CMK (cell line): ENCODE measurements at regions not wholly inside any gene's neighbourhood (a gene's known extent, or its start where the extent isn't known, plus 50 kb on each side); places are given as distances from the start of the nearest gene placed in this dataset.
"Not testable (repeated sequence)": the region's sequence is repeated elsewhere in the genome, so short reads cannot be mapped to it uniquely, and the experiment has no call there.

Experiments
- DNase-seq: peaks from one replicate; pipeline ENCODE4 v3.0.0-alpha.2; 2010; ENCODE audit warnings: low read depth

DNA sequence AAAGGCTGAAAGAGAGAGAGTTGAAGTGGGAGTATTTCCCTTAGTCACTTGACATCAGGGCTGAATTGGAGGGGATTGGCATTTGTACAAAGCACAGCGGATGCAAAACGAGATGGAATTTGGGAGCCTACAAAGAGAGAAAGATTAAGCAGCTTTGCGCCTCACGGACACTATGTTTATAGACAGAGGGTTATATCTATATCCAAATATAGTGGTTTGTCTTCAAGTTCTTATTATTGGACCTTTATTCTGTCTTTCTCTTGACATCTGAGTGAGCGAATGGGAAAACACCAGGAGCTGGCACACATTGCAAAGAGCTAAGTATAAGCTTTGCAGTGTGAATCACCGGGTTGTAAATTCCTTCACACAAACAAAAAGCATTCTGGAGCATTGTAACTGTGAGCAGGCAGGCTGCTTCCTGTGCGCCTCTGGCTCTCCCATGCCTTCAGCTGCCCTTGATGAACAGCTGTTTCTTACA is 500.2 kb downstream of the STIM2 start:
- DNase-seq: no peak

DNA sequence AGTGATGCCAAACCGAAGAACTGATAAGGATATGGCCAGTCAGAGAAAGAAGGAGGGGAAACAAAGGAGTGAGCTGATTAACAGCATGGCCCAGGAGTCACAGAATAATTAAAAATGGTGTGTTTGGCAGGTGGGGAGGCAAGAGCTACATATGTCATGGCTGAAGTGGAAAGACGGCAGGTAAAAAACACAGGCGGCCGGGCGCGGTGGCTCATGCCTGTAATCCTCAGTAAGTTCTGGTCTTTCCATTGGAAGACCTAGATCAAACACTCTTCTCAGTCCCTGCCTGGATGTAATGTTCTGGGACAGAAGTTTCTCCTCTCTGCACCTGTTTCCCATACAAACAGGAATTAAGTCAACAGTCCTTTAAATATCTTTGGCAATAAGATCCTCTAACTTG is 503.9 kb downstream of the STIM2 start:
- DNase-seq: no peak

DNA sequence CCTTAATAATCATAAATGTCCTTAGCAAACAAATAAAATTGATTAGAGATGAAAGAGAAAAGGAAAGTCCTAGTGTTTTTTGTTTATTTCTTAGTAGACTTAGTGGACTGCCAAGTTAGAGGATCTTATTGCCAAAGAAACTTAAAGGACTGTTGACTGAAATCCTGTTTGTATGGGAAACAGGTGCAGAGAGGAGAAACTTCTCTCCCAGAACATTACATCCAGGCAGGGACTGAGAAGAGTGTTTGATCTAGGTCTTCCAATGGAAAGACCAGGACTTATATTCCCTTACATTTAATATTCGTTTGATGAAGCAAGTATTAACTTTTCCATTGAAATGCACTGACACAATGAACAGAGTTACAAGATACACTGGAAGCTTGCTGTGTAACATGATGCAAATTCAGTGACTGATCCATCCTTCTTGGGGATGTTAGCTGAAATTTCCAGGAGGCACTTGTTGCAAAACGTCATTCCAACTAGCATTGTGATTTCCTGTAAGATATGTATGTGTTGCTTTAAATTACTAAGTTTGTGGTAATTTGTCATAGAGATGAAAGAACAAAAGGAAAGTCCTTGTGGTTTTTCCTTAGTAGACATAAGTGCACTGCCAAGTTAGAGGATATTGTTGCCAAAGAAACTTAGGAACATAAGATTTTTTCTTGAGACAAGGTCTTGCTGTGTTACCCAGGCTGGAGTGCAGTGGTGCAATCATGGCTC is 505.6 kb downstream of the STIM2 start:
- no peak for DNase-seq

DNA sequence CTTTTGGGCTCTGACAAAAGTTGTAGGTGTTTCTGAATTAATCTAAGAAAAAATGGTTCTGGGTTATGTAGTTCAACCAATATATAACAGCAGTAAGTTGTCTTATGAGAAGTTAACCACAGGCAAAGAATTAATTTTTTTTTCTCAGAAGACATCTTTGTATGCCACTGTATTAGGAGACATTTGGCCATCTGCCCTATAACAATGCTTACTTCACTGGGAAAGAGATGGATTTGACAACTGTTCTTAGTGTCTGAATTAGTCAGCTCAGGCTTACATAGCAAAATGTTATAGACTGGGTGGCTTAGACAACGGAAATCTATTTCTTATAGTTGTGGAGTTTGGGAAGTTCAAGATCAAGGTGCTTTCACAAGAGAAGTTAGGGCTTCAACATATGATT is 508.1 kb downstream of the STIM2 start:
- no peak for DNase-seq

DNA sequence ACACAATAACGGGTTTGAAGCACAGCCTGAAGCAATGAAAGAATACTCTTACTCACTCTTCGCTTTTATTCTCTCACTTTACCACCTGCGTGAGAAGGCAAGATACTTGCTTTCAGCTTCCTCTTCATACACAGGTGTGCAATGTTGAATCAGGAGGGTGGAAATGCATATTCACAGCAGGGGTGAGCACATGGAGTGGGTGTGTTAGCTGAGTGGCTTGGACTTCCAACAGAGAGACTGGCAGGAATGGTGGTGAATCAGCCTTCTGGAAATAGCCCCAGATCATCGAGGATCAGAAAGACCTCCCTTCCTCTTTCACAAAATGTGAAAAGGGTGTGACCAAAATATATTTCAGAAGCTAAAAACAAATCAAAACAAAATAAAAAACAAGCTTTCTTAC is 521.2 kb downstream of the STIM2 start:
- no peak for DNase-seq

DNA sequence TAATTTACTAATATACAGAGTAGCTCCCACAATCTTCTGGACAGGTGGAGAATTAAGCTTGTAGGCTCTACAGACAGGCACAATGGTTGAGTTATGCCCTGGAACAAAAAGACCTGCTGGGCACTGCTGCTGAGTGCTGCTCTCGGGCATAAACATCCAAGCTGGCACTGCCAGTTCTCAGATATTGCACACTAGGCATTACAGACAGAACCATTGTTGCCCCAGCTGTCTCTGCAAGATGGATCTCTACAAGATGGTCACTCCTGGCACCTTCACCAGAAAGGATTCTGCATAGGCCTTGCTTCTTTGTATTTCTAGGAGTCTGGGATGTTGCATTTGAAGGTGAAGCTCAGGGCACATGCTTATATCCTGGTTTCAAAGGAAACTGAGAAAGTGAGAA is 527.1 kb downstream of the STIM2 start:
- DNase-seq: no peak

DNA sequence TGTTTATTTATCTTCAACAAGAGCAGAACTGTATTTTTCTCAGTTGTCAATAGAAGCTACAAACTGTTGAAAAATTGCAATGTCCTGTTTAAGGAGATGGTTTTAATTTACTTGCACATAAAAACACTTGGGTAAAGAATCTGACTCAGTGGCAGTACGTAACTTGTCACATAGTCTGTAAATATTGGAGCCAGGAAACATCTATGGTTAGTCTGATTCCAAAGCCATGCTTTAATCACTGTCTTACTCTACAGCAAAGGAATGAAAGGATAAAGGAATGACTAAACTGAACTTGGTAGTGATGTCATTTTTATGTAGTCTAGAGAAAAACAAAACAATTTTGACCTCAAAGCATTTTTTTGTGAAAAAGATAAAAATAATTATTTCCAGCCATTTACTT is 537.2 kb downstream of the STIM2 start:
- no peak for DNase-seq

DNA sequence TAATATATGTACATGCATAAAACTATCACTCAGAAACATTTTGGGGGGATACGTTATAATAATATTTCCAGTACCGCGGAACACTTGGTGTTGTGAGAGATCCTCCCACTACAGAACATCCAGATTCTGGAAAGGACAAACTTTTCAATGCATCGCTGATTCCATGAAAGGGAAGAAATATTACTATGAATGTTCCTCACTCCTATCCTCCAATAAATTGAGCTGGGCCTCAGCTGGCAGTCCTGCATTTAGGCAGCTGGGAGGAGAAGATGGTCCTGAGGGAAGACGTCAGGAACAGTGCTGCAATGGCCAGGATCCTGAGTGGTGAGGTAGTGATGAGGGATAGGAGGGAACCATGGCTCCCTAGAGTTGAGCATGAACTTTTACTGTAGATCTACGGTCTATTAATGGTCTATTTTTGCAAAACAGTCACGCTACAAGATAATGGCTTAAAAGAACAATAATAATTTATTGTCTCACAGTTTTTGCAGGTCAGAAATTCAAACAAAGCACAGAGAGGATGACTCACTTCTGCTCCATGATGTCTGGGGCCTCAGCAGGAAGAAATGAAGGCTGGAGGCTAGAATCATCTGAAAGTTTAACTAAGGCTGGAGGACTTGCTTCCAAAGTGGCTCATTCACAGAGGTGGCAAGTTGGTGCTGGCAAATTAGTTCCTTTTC is 538.1 kb downstream of the STIM2 start:
- no peak for DNase-seq

DNA sequence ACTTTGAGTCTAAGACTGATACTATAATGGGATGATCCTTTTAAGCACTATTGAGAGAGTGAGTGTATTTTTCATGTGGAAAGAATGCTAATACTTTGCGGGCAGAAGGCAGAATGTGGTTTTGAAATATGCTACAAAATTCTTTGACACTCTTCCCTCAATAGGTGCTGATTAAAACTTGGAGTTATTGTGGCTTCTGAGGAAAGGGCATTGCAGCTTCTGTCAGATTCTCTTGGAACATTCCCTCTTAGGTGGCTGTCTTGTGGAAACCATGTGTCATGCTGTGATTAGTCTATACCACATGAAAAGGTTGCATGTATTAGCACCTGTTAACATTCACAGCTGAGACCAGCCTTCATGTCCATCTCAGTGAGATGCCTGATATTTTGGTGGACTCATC is 547.0 kb downstream of the STIM2 start:
- DNase-seq: no peak

DNA sequence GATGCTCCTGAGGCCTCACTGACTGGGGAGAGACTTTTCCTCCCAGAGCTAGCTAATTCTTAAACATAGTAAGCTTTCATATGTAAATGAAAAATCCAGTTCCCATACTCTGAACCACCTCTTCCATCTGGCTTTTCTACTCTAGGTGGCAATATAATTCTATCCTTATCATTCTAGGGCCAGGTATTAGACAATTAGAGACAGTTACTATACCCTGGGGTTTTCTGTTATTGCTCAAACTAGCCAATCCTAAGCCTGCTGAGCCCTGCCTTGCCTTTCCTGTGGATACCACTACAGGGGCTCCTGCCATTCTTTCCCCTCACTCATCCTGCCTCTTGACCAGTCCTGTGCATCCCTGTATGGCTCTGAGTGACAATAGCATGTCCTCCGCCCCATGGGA is 552.0 kb downstream of the STIM2 start:
- DNase-seq: no peak

DNA sequence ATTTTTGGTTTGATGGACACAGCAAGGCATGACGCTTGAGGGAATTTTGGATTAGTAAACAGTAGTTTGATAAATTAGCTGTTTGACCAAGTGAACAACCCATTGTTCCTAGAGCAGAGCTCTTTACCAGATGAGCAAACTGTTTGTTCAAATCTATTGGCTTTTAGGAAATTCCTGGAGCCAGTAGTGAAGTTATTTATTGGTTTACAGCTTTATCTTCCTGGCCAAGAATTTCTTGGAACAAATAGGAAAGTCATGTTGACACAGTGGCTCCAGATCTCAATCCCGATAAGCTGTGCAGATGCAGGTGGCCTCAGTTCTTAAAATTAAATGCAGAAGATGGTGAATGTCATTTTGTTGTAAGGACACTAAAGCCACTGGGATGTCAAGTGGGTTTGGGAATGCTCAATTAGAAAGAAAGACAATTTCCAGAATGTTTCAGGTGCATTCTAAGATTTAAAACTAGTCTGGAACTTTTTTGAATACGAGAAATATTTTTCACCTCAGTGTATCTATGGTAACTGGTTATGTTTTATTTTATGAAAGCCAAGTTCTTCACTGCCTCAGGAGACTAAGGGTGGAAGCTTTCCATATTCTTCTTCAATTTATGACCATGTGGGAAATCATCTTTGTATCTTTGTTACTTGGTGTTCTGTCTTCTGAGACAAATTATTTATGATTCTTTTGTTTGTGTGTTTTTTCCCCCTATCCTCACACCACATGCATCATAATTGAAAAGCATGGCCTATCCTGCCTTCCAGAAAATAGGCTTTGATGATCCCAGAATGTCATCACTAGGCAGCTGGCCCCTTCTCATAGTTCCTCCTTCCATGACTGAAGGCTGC is 554.5 kb downstream of the STIM2 start:
- no peak for DNase-seq

DNA sequence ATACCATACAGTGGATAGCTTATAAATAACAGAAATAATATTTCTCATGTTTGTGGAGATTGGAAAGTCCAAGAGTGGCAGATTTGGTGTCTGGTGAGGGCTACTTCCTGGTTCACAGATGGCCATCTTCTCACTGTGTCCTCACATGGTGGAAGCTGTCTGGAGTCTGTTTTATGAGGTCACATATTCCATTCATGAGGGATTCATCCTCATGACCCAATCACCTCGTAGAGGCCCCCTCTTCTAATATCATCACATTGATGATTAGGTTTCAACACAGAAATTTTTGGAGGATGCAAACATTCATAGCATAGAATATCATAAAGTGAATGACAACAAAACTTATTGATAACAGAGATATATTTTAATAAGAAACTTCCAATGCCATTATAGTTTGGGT is 568.0 kb downstream of the STIM2 start:
- no peak for DNase-seq

DNA sequence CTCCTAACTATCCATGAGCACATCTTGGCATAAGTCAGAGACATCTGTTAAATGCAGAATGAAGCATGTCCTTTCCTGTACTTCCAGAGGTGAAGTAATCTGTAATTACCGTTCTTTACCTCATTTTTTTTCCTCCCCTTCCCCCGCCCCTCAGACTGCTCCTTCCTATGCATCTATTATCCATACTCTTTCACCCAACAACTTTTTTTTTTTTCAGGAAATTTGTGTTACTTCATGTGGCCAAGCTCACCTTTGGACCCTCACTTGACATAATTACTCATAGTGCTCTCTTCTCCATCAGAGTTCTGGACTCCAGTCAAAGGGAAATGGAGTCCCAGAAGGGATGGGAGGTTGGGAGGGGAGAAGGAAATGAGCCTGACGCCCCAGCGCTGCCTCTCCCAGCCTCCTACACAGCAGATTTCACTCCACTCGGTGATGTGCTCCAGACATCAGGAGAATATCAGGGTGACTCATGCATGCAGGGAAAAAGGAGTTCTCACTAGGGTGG is 568.8 kb downstream of the STIM2 start:
- DNase-seq: no peak

DNA sequence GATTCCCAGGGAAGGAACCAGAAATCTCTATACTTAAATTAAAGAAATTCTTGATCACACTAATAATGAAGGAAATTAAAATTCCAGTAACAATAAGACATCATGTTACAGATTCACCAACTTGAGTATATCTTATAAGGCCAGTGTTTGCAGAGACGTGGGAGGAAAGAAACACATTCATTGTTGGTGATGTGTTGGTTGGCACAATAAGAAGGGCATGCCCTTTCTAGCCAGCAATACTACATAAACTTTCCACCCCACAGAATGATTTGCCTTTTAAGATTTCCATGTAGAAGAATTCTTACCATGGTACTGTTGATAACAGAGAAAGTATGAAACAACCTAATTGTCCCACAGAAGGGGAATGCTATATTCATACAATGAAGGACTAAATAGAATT is 581.5 kb downstream of the STIM2 start:
- DNase-seq: no peak

DNA sequence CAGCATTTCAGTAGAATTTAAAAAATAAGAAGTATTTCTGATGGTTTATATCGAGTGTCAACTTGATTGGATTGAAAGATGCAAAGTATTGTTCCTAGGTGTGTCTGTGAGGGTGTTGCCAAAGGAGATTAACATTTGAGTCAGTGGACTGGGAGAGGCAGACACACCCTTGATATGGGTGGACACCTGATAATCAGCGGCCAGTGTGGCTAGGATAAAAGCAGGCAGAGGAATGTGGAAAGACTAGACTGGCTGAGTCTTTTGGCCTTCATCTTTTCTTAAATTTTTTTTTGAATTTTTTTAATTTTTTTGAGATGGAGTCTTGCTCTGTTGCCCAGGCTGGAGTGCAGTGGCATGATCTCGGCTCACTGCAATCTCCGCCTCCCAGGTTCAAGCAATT is 582.0 kb downstream of the STIM2 start:
- DNase-seq: not testable (repeated sequence)

DNA sequence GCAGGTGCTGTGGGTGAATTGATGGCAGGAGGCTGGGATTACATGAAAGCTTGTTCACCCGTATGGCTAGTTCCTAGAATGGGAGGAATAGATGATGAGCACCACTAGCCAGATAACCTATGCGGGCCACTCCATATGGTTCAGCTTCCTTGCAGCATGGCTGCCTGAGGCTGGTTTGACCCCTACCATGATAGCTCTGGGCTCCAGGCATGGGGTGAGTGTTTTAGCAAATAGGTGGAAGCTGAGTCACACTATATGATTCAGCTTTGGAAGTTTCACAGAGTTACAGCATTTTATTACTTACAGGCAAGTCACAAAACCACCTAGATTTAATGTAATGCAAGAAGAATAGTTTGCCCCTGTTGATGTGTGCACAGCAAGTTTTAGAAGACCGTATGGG is 603.2 kb downstream of the STIM2 start:
- DNase-seq: no peak

DNA sequence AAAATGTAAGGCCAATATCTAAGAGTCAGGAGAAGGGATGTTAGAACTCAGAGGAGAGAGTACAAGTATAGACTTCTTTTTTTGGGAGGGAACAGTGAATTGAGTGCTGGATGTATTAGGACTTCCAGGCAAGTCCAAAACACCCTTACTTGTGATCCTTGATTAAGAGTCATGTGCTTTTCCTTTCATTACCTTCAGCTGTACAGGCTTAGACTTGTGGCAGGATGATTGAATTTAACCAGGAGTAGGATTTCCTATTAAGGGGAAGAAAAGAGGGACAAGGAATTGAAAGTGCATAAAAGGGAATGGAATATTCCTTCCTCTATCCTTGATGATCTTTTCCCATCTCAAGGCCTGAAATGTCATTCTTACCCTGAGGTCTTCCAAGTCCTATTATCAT is 606.7 kb downstream of the STIM2 start:
- no peak for DNase-seq

DNA sequence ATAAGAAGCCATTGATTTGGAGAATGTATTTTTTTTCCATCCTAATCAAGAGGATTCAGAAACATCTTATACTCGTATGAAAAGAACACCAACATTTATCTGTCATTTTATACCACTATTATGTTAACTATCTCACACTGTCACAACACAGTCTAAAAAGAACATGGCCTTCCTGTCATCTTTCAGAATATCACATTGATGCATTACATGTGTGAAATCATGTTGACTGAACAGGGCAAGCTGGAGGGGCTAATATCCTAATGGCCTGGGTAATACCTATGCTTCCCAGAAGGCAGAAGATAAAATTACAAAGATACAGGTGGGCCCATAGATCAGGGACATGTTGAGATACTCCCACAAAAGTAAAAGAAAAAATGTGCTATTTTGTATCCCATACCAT is 611.7 kb downstream of the STIM2 start:
- DNase-seq: no peak

DNA sequence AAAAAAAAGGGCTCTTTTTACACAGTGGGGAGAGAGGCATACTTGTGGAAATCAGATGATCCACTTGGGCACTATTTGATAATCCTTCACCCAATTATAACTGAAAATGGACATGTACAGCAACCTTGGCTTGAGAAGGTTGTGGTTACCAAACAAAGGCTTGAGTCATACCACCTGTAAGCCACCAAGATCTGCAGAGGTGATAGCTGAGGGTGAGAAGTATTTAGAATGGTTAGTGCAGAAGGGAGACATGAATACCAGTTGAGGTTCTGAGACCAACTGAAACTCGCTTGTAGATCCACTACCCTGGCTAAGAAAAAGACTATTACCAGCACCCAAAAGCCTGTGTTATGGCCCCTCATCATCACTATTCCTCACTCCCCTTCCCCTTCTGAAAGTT is 614.0 kb downstream of the STIM2 start:
- no peak for DNase-seq

DNA sequence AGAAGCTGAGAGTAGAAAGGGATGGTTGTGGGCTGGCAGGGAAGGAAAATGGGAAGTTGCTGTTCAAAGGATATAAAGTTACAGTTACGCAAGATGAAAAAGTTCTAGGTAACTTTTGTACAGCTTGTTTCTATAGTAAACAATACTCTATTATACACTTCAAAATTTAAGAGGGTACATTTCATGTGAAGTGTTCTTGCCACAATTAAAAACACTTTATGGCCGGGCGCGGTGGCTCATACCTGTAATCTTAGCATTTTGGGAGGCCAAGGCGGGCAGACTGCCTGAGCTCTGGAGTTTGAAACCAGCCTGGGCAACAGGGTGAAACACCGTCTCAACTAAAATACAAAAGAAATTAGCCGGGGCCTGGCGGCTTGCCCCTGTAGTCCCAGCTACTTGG is 623.6 kb downstream of the STIM2 start:
- no peak for DNase-seq

DNA sequence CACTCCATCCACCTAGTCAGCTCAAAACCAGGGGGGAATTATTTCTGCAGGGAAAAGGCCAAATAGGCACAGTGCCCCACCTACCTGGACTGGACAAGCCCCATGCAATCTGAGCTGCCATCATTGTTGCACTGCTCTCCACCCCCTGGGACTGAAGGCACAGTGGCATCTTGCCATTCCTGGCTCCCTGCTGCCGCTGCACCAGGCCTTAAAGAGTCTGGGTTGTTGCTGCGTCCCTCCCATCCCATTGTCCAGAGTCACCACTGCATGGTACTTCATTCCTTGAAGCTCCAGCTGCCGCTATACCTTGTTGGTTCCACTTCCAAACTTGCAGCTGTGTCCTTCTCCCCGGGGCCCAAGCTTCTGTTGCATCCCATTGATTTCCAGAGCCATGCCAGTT is 629.7 kb downstream of the STIM2 start:
- DNase-seq: no peak

DNA sequence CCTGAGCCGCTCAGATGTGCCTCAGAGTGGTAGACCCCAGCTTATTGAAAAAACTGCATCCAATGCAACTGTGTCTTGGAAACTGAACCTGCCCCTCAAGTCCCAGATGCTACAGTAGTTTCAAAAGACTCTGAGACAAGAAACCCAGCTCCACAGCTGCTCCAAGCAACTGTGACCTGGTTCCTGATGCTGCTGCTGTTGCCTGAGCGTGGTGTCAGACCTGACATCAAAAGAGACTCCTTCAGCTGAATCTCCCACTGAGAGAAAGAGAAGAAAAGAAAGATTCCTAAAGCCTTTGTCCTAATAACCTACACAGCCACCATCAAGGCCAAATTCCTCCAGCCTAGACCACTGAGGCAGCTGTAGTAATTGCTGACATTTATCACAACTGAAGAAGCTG is 630.1 kb downstream of the STIM2 start:
- no peak for DNase-seq

DNA sequence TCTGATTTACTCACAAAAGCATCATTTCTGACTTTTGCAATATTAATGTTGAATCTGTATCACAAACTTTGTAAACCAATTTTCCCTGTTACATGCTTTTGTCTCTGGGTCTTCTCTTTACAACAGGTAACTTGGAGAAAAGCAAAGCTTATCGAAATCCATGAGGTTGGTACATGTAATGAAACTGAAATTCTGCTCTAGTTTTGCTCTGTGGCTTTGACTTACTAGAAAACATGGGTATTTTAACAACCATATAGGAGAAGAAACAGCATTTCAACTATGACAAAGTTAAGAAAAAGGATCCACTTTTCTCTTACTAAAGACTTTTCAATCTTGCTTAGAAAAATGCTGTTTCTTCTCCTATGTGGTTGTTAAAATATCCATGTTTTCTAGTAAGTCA is 645.8 kb downstream of the STIM2 start:
- no peak for DNase-seq
